Gastrocnemius medialis (tissue), 4 donors: ENCODE measurements at regions not wholly inside any gene's neighbourhood (a gene's known extent, or its start where the extent isn't known, plus 50 kb on each side); places are given as distances from the start of the nearest gene placed in this dataset.

ENCODE experiments used
- ATAC-seq, 2 donors: fragments of 150-250 bp; one replicate each; pipeline ENCODE4 v1.9.1; 2016
- DNase-seq, 2 donors: peaks; one replicate each; pipeline ENCODE4 v3.0.0-alpha.2; 2019
- H3K27ac ChIP-seq, 4 donors: fragments of 200-600 bp; sonication (generic); 1 replicate in 1 of 4; 2 replicates in 3 of 4; pipeline ENCODE4 v1.5.1; 2016 to 2018; ENCODE audit warnings: mild to moderate bottlenecking in 2 of 4, moderate library complexity in 1 of 4
- H3K27me3 ChIP-seq, 3 donors: fragments of 200-600 bp; sonication (generic) in 2 of 3; 1 replicate in 1 of 3; 2 replicates in 2 of 3; pipeline versions ENCODE4 v1.5.1 to v1.6.0; 2016 to 2019; ENCODE audit warnings: mild to moderate bottlenecking in 1 of 3, moderate library complexity in 1 of 3
- H3K36me3 ChIP-seq, 2 donors: fragments of 200-600 bp; sonication (generic) in 1 of 2; one replicate each; pipeline ENCODE4 v1.5.1; 2017 to 2018
- H3K4me1 ChIP-seq, 2 donors: fragments of 200-600 bp; sonication (generic) in 1 of 2; one replicate each; pipeline ENCODE4 v1.5.1; 2016 to 2017; ENCODE audit warnings: mild to moderate bottlenecking in 2 of 2
- H3K4me3 ChIP-seq, 4 donors: fragments of 200-600 bp; sonication (generic) in 3 of 4; 1 replicate in 1 of 4; 2 replicates in 3 of 4; pipeline ENCODE4 v1.5.1; 2016 to 2019; ENCODE audit warnings: mild to moderate bottlenecking in 2 of 4
- H3K9me3 ChIP-seq, 3 donors: fragments of 200-600 bp; sonication (generic) in 2 of 3; 1 replicate in 1 of 3; 2 replicates in 2 of 3; pipeline ENCODE4 v1.5.1; 2016 to 2019
- CTCF ChIP-seq, 5 experiments: fragments of 450-650 bp in 3 of 5; fragments of 200-600 bp in 2 of 5; sonication (generic) in 2 of 5; IDR thresholded peaks in 4 of 5; conservative IDR thresholded peaks in 1 of 5; 1 replicate in 4 of 5; 2 replicates in 1 of 5; pipeline ENCODE4 v1.5.1; 2016 to 2019; ENCODE audit warnings: antibody characterized with exemption in 5 of 5, mild to moderate bottlenecking in 3 of 5, moderate library complexity in 3 of 5
- POLR2A ChIP-seq, 2 donors: fragments of 450-650 bp; IDR thresholded peaks; one replicate each; pipeline ENCODE4 v1.6.1; 2017; ENCODE audit warnings: antibody characterized with exemption in 2 of 2, mild to moderate bottlenecking in 2 of 2, moderate library complexity in 2 of 2
- in situ Hi-C, 4 donors: fragments of 200-750 bp; cut with MboI; loops; one replicate each; pipeline versions ENCODE4 v1.15.0 to v1.8.0; 2017; ENCODE audit warnings: low sequenced_read_pairs in 4 of 4
- intact Hi-C: fragments of 100-400 bp; cut with DNase I; formaldehyde crosslinking; loops from one replicate; pipeline ENCODE4 v1.15.1; 2023; ENCODE audit warnings: low total_unique reads

- ATAC-seq (no peak), DNase-seq (no peak)
- Histone ChIP-seq H3K27me3 (no peaks in the 10 kb centered on the region), H3K4me1 (no peaks in the 10 kb centered on the region), H3K9me3 (no peaks in the 10 kb centered on the region), H3K27ac (no peak overlapping the region), H3K36me3 (no peaks in the 10 kb centered on the region), H3K4me3 (no peak overlapping the region)
- TF ChIP-seq POLR2A (IDR thresholded peaks at IDR 0.05) (no peak), CTCF (IDR thresholded peaks at IDR 0.05 in 4 of 5, conservative IDR thresholded peaks at IDR 0.05 in 1 of 5) (no peak)
- intact Hi-C loops (no loop called here), in situ Hi-C loops (no loop called here)
Observed at GRCh38 chr21:24118738-24119459, 1488.4 kb downstream of the MRPL39 start.

- H3K9me3 ChIP-seq = no peaks in the 10 kb centered on the region
- H3K27ac ChIP-seq = no peak overlapping the region
- H3K36me3 ChIP-seq = no peaks in the 10 kb centered on the region
- no peak for DNase-seq
- no peak for TF ChIP-seq POLR2A (IDR thresholded peaks at IDR 0.05)
- no peak for TF ChIP-seq CTCF (IDR thresholded peaks at IDR 0.05 in 4 of 5, conservative IDR thresholded peaks at IDR 0.05 in 1 of 5)
- no peak overlapping the region for H3K4me3 ChIP-seq
- intact Hi-C loops (no loop called here), in situ Hi-C loops (no loop called here)
- ATAC-seq = no peak
- no peaks in the 10 kb centered on the region for H3K27me3 ChIP-seq
- H3K4me1 ChIP-seq = no peaks in the 10 kb centered on the region
Observed at GRCh38 chr21:24115141-24115540, 1492.1 kb downstream of the MRPL39 start.

- intact Hi-C loops = no loop called here
- Histone ChIP-seq H3K36me3 (no peaks in the 10 kb centered on the region), H3K27ac (no peak overlapping the region), H3K4me3 (no peak overlapping the region), H3K27me3 (no peaks in the 10 kb centered on the region), H3K4me1 (no peaks in the 10 kb centered on the region), H3K9me3 (no peaks in the 10 kb centered on the region)
- TF ChIP-seq POLR2A (IDR thresholded peaks at IDR 0.05) = no peak
- TF ChIP-seq CTCF (IDR thresholded peaks at IDR 0.05 in 4 of 5, conservative IDR thresholded peaks at IDR 0.05 in 1 of 5) = no peak
- DNase-seq = no peak
- in situ Hi-C loops = no loop called here
- no peak for ATAC-seq
Observed at GRCh38 chr21:24112020-24112419, 1495.3 kb downstream of the MRPL39 start.

GRCh38 chr21:24110846-24111245, 1496.4 kb downstream of the MRPL39 start:
- DNase-seq (no peak), ATAC-seq (no peak)
- no peaks in the 10 kb centered on the region for H3K4me1 ChIP-seq
- intact Hi-C loops = no loop called here
- H3K27me3 ChIP-seq = no peaks in the 10 kb centered on the region
- H3K4me3 ChIP-seq = no peak overlapping the region
- no peak overlapping the region for H3K27ac ChIP-seq
- no peaks in the 10 kb centered on the region for H3K9me3 ChIP-seq
- H3K36me3 ChIP-seq = no peaks in the 10 kb centered on the region
- in situ Hi-C loops = no loop called here
- no peak for TF ChIP-seq POLR2A (IDR thresholded peaks at IDR 0.05)
- TF ChIP-seq CTCF (IDR thresholded peaks at IDR 0.05 in 4 of 5, conservative IDR thresholded peaks at IDR 0.05 in 1 of 5) = no peak

- Histone ChIP-seq H3K9me3 (no peaks in the 10 kb centered on the region), H3K4me1 (no peaks in the 10 kb centered on the region), H3K27me3 (no peaks in the 10 kb centered on the region), H3K4me3 (no peak overlapping the region), H3K36me3 (no peaks in the 10 kb centered on the region), H3K27ac (no peak overlapping the region)
- no peak for ATAC-seq
- in situ Hi-C loops (no loop called here), intact Hi-C loops (no loop called here)
- DNase-seq = no peak
- TF ChIP-seq CTCF (IDR thresholded peaks at IDR 0.05 in 4 of 5, conservative IDR thresholded peaks at IDR 0.05 in 1 of 5) = no peak
- no peak for TF ChIP-seq POLR2A (IDR thresholded peaks at IDR 0.05)
Observed at GRCh38 chr21:24097181-24097580, 1510.1 kb downstream of the MRPL39 start.
